ENCODE measurements at regions not wholly inside any gene's neighbourhood (a gene's known extent, or its start where the extent isn't known, plus 50 kb on each side); places are given as distances from the start of the nearest gene placed in this dataset.
A peak's percentile ranks its signal among the peaks of the same experiment; 100 is the strongest.
"Not testable (repeated sequence)": the region's sequence is repeated elsewhere in the genome, so short reads cannot be mapped to it uniquely, and the experiment has no call there.

GRCh38 chr19:13652810-13653590 lies 111.3 kb upstream of the MRI1 start:
- no peak for DNase-seq

- DNase-seq = no peak
Observed at GRCh38 chr19:13646758-13647157, 117.6 kb upstream of the MRI1 start.

GRCh38 chr19:13644645-13645044 lies 119.7 kb upstream of the MRI1 start:
- no peak for DNase-seq

- no peak for DNase-seq
Observed at GRCh38 chr19:13640611-13641010, 123.7 kb upstream of the MRI1 start.

GRCh38 chr19:13639342-13639929 lies 124.9 kb upstream of the MRI1 start:
- DNase-seq = no peak

GRCh38 chr19:13637664-13638063 lies 126.7 kb upstream of the MRI1 start:
- DNase-seq = no peak

- DNase-seq = no peak
Observed at GRCh38 chr19:13634658-13635057, 128.4 kb upstream of the CACNA1A start.

- DNase-seq = no peak
Observed at GRCh38 chr19:13633522-13633922, 127.2 kb upstream of the CACNA1A start.

- peak; percentile 59 to 71 for DNase-seq
Observed at GRCh38 chr19:13633109-13633508, 126.8 kb upstream of the CACNA1A start.

- DNase-seq = not testable (repeated sequence)
Observed at GRCh38 chr19:13632164-13632563, 125.9 kb upstream of the CACNA1A start.

GRCh38 chr19:13629687-13630357 lies 123.5 kb upstream of the CACNA1A start:
- no peak for DNase-seq

GRCh38 chr19:13627531-13627930 lies 121.3 kb upstream of the CACNA1A start:
- no peak for DNase-seq

GRCh38 chr19:13623716-13624710 lies 117.7 kb upstream of the CACNA1A start:
- no peak for DNase-seq

GRCh38 chr19:13622766-13623715 lies 116.8 kb upstream of the CACNA1A start:
- no peak for DNase-seq

- DNase-seq = no peak
Observed at GRCh38 chr19:13621413-13621812, 115.1 kb upstream of the CACNA1A start.

GRCh38 chr19:13619203-13619632 lies 112.9 kb upstream of the CACNA1A start:
- DNase-seq = no peak

GRCh38 chr19:13615890-13616289 lies 109.6 kb upstream of the CACNA1A start:
- no peak for DNase-seq

GRCh38 chr19:13613447-13613846 lies 107.2 kb upstream of the CACNA1A start:
- DNase-seq = peak; percentile 27 to 45

GRCh38 chr19:13611596-13611995 lies 105.3 kb upstream of the CACNA1A start:
- DNase-seq = no peak

GRCh38 chr19:13610039-13610691 lies 103.9 kb upstream of the CACNA1A start:
- DNase-seq = peak; percentile 28 to 46

GRCh38 chr19:13606156-13606555 lies 99.9 kb upstream of the CACNA1A start:
- DNase-seq = no peak
